Right lobe of liver (tissue), 4 donors: ENCODE measurements at regions not wholly inside any gene's neighbourhood (a gene's known extent, or its start where the extent isn't known, plus 50 kb on each side); places are given as distances from the start of the nearest gene placed in this dataset.
"Not testable (repeated sequence)": the region's sequence is repeated elsewhere in the genome, so short reads cannot be mapped to it uniquely, and the experiment has no call there.

Experiments
- POLR2A ChIP-seq: fragments of 450-650 bp; IDR thresholded peaks from one replicate; pipeline ENCODE4 v1.6.1; 2017; ENCODE audit warnings: antibody characterized with exemption, mild to moderate bottlenecking
- TF ChIP-seq, protein P1 (sequence below), 4 donors: fragments of 200-600 bp in 3 of 4; fragments of 450-650 bp in 1 of 4; IDR thresholded peaks; one replicate each; pipeline versions ENCODE4 v1.5.1 to v1.8.0; 2016 to 2022; ENCODE audit warnings: antibody characterized with exemption in 4 of 4, mild to moderate bottlenecking in 2 of 4
- donor health status: DM: no; HTN: no; CAD: no.
- donor health status: DM: no; HTN: no; CAD: no.
- donor health status: DM: no; HTN: yes; CAD: no.

DNA sequence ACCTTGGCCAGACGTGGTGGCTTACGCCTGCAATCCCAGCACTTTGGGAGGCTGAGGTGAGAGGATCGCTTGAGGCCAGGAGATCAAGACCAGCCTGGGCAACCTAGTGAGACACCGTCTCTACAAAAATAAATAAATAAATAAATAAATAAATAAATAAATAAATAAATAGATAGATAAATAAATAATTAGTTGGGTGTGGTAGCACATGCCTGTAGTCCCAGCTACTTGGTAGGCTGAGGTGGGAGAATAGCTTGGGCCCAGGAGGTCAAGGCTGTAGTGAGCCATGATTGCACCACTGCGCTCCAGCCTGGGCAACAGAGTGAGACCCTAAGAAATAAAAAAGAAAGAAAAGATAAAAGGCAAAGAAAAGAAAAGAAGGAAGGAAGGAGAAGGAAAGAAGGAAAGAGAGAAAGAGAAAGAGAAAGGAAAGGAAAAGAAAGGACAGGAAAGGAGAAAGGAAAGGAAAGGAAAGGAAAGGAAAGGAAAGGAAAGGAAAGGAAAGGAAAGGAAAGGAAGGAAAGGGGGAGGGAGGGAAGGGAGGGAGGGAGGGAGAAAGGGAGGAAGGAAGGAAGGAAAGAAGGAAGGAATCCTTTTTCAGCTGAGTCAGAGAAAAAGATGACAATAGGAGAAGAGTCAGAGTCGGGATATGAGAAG is 404.8 kb downstream of the TSHZ3 start:
- TF ChIP-seq, protein P1, sequence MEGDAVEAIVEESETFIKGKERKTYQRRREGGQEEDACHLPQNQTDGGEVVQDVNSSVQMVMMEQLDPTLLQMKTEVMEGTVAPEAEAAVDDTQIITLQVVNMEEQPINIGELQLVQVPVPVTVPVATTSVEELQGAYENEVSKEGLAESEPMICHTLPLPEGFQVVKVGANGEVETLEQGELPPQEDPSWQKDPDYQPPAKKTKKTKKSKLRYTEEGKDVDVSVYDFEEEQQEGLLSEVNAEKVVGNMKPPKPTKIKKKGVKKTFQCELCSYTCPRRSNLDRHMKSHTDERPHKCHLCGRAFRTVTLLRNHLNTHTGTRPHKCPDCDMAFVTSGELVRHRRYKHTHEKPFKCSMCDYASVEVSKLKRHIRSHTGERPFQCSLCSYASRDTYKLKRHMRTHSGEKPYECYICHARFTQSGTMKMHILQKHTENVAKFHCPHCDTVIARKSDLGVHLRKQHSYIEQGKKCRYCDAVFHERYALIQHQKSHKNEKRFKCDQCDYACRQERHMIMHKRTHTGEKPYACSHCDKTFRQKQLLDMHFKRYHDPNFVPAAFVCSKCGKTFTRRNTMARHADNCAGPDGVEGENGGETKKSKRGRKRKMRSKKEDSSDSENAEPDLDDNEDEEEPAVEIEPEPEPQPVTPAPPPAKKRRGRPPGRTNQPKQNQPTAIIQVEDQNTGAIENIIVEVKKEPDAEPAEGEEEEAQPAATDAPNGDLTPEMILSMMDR (IDR thresholded peaks at IDR 0.05), result not testable (repeated sequence)
- TF ChIP-seq POLR2A, result not testable (repeated sequence)
